ENCODE measurements at regions not wholly inside any gene's neighbourhood (a gene's known extent, or its start where the extent isn't known, plus 50 kb on each side); places are given as distances from the start of the nearest gene placed in this dataset.
A peak's percentile ranks its signal among the peaks of the same experiment; 100 is the strongest.

DNA sequence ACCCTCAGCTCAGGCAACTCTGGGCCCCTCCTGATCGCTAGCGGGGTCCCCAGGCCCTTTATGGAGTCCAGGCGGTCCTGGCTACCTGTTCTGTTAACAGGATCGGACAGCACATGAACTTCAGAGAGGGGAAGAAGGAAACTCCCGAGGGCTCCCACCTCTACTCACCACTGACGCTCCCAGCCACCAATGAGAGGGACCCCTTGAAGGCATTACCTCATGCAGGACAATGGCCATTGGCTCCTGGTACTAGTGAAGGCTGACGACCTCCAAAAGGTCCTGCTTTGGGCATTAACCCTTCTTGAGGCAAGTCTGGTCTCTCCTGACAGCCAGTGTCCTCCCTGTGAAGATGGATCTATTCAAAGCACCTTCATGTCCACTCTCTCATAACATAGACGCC is 71.5 kb upstream of the LMO1 start:
- DNase-seq = no peak
- no peak overlapping the region for H3K27ac Mint-ChIP-seq
- ATAC-seq (replicated peaks in 1 of 4) = no peak
- Histone ChIP-seq H3K4me1 (ENCODE audit: control insufficient read depth in 1 of 2, extremely low read depth in 1 of 2, insufficient read depth in 2 of 2, low read length in 2 of 2) (no peaks in the 10 kb centered on the region), H3K9me3 (no peaks in the 10 kb centered on the region), H3K36me3 (ENCODE audit: control insufficient read depth in 2 of 2, extremely low read depth in 1 of 2, insufficient read depth in 1 of 2, low read length in 1 of 2) (no peaks in the 10 kb centered on the region), H3K4me3 (ENCODE audit: control insufficient read depth in 1 of 2, extremely low read depth in 1 of 2, low read length in 1 of 2) (no peak overlapping the region), H3K27ac (ENCODE audit: low read length) (no peak overlapping the region), H3K27me3 (replicated peaks in 1 of 2; ENCODE audit: control insufficient read depth in 2 of 2, extremely low read depth in 1 of 2, insufficient read depth in 2 of 2, low read length in 1 of 2) (peaks cover 0 to 24% of the 10 kb centered on the region in 2 experiments)
- POLR2A ChIA-PET = no interaction called here
- peaks cover 0 to 3% (median 0%) of the 10 kb centered on the region in 3 donors for H3K4me1 Mint-ChIP-seq
- no peaks in the 10 kb centered on the region for H3K9me3 Mint-ChIP-seq
- 50% methylated on average over 1 of the region's 8 CpGs for WGBS (ENCODE audit: insufficient coverage)
- H3K4me3 Mint-ChIP-seq = no peak overlapping the region
- peaks cover 8 to 13% of the 10 kb centered on the region in 2 donors for H3K27me3 Mint-ChIP-seq
- no peaks in the 10 kb centered on the region for H3K36me3 Mint-ChIP-seq
- CTCF ChIA-PET = no interaction called here

DNA sequence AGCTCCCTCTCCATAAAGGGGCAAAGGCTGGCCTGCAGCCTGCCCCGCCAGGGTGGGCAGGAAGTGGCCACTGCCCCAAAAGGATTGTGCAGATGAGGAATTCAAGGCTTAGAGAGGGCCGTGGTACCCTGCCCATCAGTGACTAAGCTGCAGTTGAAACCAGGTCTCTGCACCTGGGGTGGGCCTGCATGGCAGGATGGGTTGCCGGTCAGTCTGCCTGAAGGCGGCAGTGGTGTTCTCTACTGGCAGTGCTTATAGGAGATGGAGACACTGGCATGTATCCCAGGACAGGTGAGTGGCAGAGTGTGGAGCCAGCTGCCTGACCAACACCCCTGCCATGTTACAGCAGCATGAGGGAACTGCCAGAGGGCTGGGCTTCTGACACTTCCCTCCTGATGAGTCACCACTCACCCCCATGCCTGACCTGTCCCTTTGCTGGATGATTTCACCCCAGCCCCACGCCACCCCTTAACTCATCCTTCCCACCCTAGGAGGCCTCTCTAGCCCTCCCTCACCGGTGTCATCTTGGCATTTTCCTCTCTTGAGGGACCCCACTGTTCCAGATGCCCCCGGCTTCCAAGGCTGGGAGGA is 70.2 kb upstream of the LMO1 start:
- 74% methylated on average over 6 of the region's 7 CpGs for WGBS (ENCODE audit: insufficient coverage)
- Histone ChIP-seq H3K27me3 (replicated peaks in 1 of 2; ENCODE audit: control insufficient read depth in 2 of 2, extremely low read depth in 1 of 2, insufficient read depth in 2 of 2, low read length in 1 of 2) (peaks cover 0 to 31% of the 10 kb centered on the region in 2 experiments), H3K4me1 (ENCODE audit: control insufficient read depth in 1 of 2, extremely low read depth in 1 of 2, insufficient read depth in 2 of 2, low read length in 2 of 2) (peaks cover 0 to 2% of the 10 kb centered on the region in 2 experiments), H3K36me3 (ENCODE audit: control insufficient read depth in 2 of 2, extremely low read depth in 1 of 2, insufficient read depth in 1 of 2, low read length in 1 of 2) (no peaks in the 10 kb centered on the region), H3K9me3 (no peaks in the 10 kb centered on the region), H3K27ac (ENCODE audit: low read length) (no peak overlapping the region), H3K4me3 (ENCODE audit: control insufficient read depth in 1 of 2, extremely low read depth in 1 of 2, low read length in 1 of 2) (no peak overlapping the region)
- ChIA-PET CTCF (no interaction called here), POLR2A (no interaction called here)
- Mint-ChIP-seq H3K27me3 (peaks cover 8 to 16% of the 10 kb centered on the region in 2 donors), H3K9me3 (no peaks in the 10 kb centered on the region), H3K36me3 (no peaks in the 10 kb centered on the region), H3K4me1 (peaks cover 0 to 3% (median 0%) of the 10 kb centered on the region in 3 donors), H3K27ac (no peak overlapping the region), H3K4me3 (no peak overlapping the region)
- no peak for ATAC-seq (replicated peaks in 1 of 4)
- no peak for DNase-seq

- Mint-ChIP-seq H3K27me3 (peaks cover 8 to 12% of the 10 kb centered on the region in 2 donors), H3K9me3 (no peaks in the 10 kb centered on the region), H3K4me3 (no peak overlapping the region), H3K27ac (no peak overlapping the region), H3K36me3 (no peaks in the 10 kb centered on the region), H3K4me1 (peaks cover 0 to 3% (median 0%) of the 10 kb centered on the region in 3 donors)
- H3K36me3 ChIP-seq (ENCODE audit: control insufficient read depth in 2 of 2, extremely low read depth in 1 of 2, insufficient read depth in 1 of 2, low read length in 1 of 2) = no peaks in the 10 kb centered on the region
- peaks cover 0 to 36% of the 10 kb centered on the region in 2 experiments for H3K27me3 ChIP-seq (replicated peaks in 1 of 2; ENCODE audit: control insufficient read depth in 2 of 2, extremely low read depth in 1 of 2, insufficient read depth in 2 of 2, low read length in 1 of 2)
- no peak overlapping the region for H3K4me3 ChIP-seq (ENCODE audit: control insufficient read depth in 1 of 2, extremely low read depth in 1 of 2, low read length in 1 of 2)
- peaks cover 0 to 4% of the 10 kb centered on the region in 2 experiments for H3K4me1 ChIP-seq (ENCODE audit: control insufficient read depth in 1 of 2, extremely low read depth in 1 of 2, insufficient read depth in 2 of 2, low read length in 2 of 2)
- no peaks in the 10 kb centered on the region for H3K9me3 ChIP-seq
- DNase-seq (no peak), ATAC-seq (replicated peaks in 1 of 4) (no peak)
- no peak overlapping the region for H3K27ac ChIP-seq (ENCODE audit: low read length)
- POLR2A ChIA-PET = no interaction called here
- WGBS (ENCODE audit: insufficient coverage) = no CpG with 5 or more reads among the region's 4 CpGs
- CTCF ChIA-PET = no interaction called here
Measured at GRCh38 chr11:8333376-8333775, 69.7 kb upstream of the LMO1 start.

DNA sequence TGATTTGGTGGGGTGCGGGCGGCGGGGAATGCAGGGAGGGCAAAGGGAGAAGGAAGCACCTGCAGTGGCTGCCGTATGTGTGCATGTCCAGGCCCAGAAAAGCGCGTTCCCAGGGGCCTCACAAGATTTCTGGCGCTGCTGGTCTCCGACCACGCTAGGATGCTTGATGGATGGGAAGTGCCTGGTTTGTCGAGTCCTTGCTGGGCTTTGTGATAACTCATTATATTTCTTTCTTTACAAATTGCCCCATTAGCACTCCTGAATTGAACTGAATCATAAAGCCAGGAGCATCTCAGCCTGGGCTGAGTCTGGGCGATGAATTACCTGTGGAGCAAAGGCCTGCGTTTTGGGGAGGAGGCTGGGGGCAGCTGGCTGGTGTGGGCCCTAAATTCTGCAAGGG is 69.2 kb upstream of the LMO1 start:
- Mint-ChIP-seq H3K4me1 (peaks cover 0 to 2% (median 0%) of the 10 kb centered on the region in 3 donors), H3K27me3 (peaks cover 8 to 12% of the 10 kb centered on the region in 2 donors), H3K36me3 (no peaks in the 10 kb centered on the region), H3K4me3 (no peak overlapping the region), H3K9me3 (no peaks in the 10 kb centered on the region), H3K27ac (no peak overlapping the region)
- Histone ChIP-seq H3K9me3 (no peaks in the 10 kb centered on the region), H3K4me3 (ENCODE audit: control insufficient read depth in 1 of 2, extremely low read depth in 1 of 2, low read length in 1 of 2) (no peak overlapping the region), H3K27ac (ENCODE audit: low read length) (no peak overlapping the region), H3K27me3 (replicated peaks in 1 of 2; ENCODE audit: control insufficient read depth in 2 of 2, extremely low read depth in 1 of 2, insufficient read depth in 2 of 2, low read length in 1 of 2) (peaks cover 0 to 33% of the 10 kb centered on the region in 2 experiments), H3K36me3 (ENCODE audit: control insufficient read depth in 2 of 2, extremely low read depth in 1 of 2, insufficient read depth in 1 of 2, low read length in 1 of 2) (no peaks in the 10 kb centered on the region), H3K4me1 (ENCODE audit: control insufficient read depth in 1 of 2, extremely low read depth in 1 of 2, insufficient read depth in 2 of 2, low read length in 2 of 2) (peaks cover 0 to 4% of the 10 kb centered on the region in 2 experiments)
- ChIA-PET POLR2A (no interaction called here), CTCF (no interaction called here)
- no peak for ATAC-seq (replicated peaks in 1 of 4)
- no peak for DNase-seq
- 87% methylated on average over 3 of the region's 12 CpGs for WGBS (ENCODE audit: insufficient coverage)

- H3K4me1 Mint-ChIP-seq = no peaks in the 10 kb centered on the region
- no peak overlapping the region for H3K4me3 ChIP-seq (ENCODE audit: control insufficient read depth in 1 of 2, extremely low read depth in 1 of 2, low read length in 1 of 2)
- 47% methylated on average over 4 of the region's 4 CpGs for WGBS (ENCODE audit: insufficient coverage)
- no peaks in the 10 kb centered on the region for H3K9me3 ChIP-seq
- no peak overlapping the region for H3K27ac Mint-ChIP-seq
- H3K27me3 ChIP-seq (replicated peaks in 1 of 2; ENCODE audit: control insufficient read depth in 2 of 2, extremely low read depth in 1 of 2, insufficient read depth in 2 of 2, low read length in 1 of 2) = peaks cover 0 to 36% of the 10 kb centered on the region in 2 experiments
- DNase-seq (peak in 1 of 35 experiments; percentile 16), ATAC-seq (replicated peaks in 1 of 4) (no peak)
- H3K4me3 Mint-ChIP-seq = no peak overlapping the region
- no peaks in the 10 kb centered on the region for H3K36me3 Mint-ChIP-seq
- ChIA-PET POLR2A (no interaction called here), CTCF (interaction anchor here in 1 of 2 donors (0.6 kb wide), 1 partner anchor 12 kb away, joined by 3 read pairs; no protein-coding TSS in a partner anchor)
- no peaks in the 10 kb centered on the region for H3K9me3 Mint-ChIP-seq
- no peak overlapping the region for H3K27ac ChIP-seq (ENCODE audit: low read length)
- peaks cover 8 to 12% of the 10 kb centered on the region in 2 donors for H3K27me3 Mint-ChIP-seq
- H3K36me3 ChIP-seq (ENCODE audit: control insufficient read depth in 2 of 2, extremely low read depth in 1 of 2, insufficient read depth in 1 of 2, low read length in 1 of 2) = no peaks in the 10 kb centered on the region
- H3K4me1 ChIP-seq (ENCODE audit: control insufficient read depth in 1 of 2, extremely low read depth in 1 of 2, insufficient read depth in 2 of 2, low read length in 2 of 2) = peaks cover 0 to 4% of the 10 kb centered on the region in 2 experiments
Measured at GRCh38 chr11:8332196-8332595, 68.5 kb upstream of the LMO1 start.

DNA sequence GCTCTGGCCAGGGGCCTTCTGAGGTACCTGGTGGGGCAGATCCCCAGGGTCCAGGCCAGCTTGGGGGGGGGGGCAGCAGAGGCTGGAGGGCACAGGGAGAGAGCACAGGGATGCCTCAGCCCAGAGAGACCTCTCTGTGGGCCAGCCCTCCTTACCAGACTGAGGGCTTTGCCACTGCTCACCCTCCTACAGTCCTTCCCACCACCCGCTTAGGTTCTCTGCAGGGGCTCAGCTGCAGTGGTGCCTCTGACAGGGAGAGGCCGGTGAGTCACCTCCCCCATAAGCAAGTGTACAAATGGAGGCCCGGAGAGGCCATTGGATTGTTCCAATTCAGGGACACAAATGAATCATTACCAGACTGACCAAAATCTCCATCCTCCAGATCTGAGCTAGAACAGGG is 68.1 kb upstream of the LMO1 start:
- no peaks in the 10 kb centered on the region for H3K9me3 Mint-ChIP-seq
- Histone ChIP-seq H3K4me1 (ENCODE audit: control insufficient read depth in 1 of 2, extremely low read depth in 1 of 2, insufficient read depth in 2 of 2, low read length in 2 of 2) (peaks cover 0 to 4% of the 10 kb centered on the region in 2 experiments), H3K27me3 (replicated peaks in 1 of 2; ENCODE audit: control insufficient read depth in 2 of 2, extremely low read depth in 1 of 2, insufficient read depth in 2 of 2, low read length in 1 of 2) (peaks cover 0 to 36% of the 10 kb centered on the region in 2 experiments), H3K9me3 (no peaks in the 10 kb centered on the region), H3K4me3 (ENCODE audit: control insufficient read depth in 1 of 2, extremely low read depth in 1 of 2, low read length in 1 of 2) (no peak overlapping the region), H3K27ac (ENCODE audit: low read length) (no peak overlapping the region), H3K36me3 (ENCODE audit: control insufficient read depth in 2 of 2, extremely low read depth in 1 of 2, insufficient read depth in 1 of 2, low read length in 1 of 2) (no peaks in the 10 kb centered on the region)
- ATAC-seq (replicated peaks in 1 of 4) = no peak
- no peaks in the 10 kb centered on the region for H3K36me3 Mint-ChIP-seq
- WGBS (ENCODE audit: insufficient coverage) = 83% methylated on average over 1 of the region's 3 CpGs
- H3K27me3 Mint-ChIP-seq = peaks cover 8 to 12% of the 10 kb centered on the region in 2 donors
- no peak overlapping the region for H3K4me3 Mint-ChIP-seq
- H3K27ac Mint-ChIP-seq = no peak overlapping the region
- ChIA-PET CTCF (interaction anchor here in 1 of 2 donors (0.6 kb wide), 1 partner anchor 12 kb away, joined by 3 read pairs; no protein-coding TSS in a partner anchor), POLR2A (no interaction called here)
- no peaks in the 10 kb centered on the region for H3K4me1 Mint-ChIP-seq
- DNase-seq = no peak

All from T-cell (primary cell).